ENCODE measurements at regions not wholly inside any gene's neighbourhood (a gene's known extent, or its start where the extent isn't known, plus 50 kb on each side); places are given as distances from the start of the nearest gene placed in this dataset.

GRCh38 chr1:163796394-163796821, 474.7 kb downstream of the NUF2 start:
- intact Hi-C loops (cut with DNase I): no loop called here
- peaks cover 0 to 10% (median 0%) of the 10 kb centered on the region in 12 donors for H3K9me3 ChIP-seq
- no peak overlapping the region for H3K4me3 ChIP-seq
- no peaks in the 10 kb centered on the region for H3K27me3 ChIP-seq
- H3K36me3 ChIP-seq: no peaks in the 10 kb centered on the region
- WGBS, 4 donors: 37 to 76% (median 55%) methylated on average over 2 of the region's 2 CpGs
- no peak overlapping the region for H3K27ac ChIP-seq
- H3K4me1 ChIP-seq: no peaks in the 10 kb centered on the region
- TF ChIP-seq POLR2A (IDR thresholded peaks at IDR 0.05) (no peak), CTCF (IDR thresholded peaks at IDR 0.05) (no peak)
- ATAC-seq (peak in 1 of 4 donors; percentile 12), DNase-seq (no peak)

- intact Hi-C loops (cut with DNase I): no loop called here
- Histone ChIP-seq H3K27ac (no peak overlapping the region), H3K36me3 (no peaks in the 10 kb centered on the region), H3K4me3 (no peak overlapping the region), H3K9me3 (peaks cover 0 to under 1% (median 0%) of the 10 kb centered on the region in 12 donors), H3K27me3 (no peaks in the 10 kb centered on the region), H3K4me1 (no peaks in the 10 kb centered on the region)
- DNase-seq: no peak
- ATAC-seq: no peak
- TF ChIP-seq POLR2A (IDR thresholded peaks at IDR 0.05) (no peak), CTCF (IDR thresholded peaks at IDR 0.05) (no peak)
Measured at GRCh38 chr1:163797816-163798215, 476.1 kb downstream of the NUF2 start.

- no peak overlapping the region for H3K4me3 ChIP-seq
- H3K4me1 ChIP-seq: no peaks in the 10 kb centered on the region
- H3K36me3 ChIP-seq: no peaks in the 10 kb centered on the region
- ATAC-seq (no peak), DNase-seq (no peak)
- H3K27me3 ChIP-seq: no peaks in the 10 kb centered on the region
- WGBS, 4 donors: 85 to 89% (median 87%) methylated on average over 6 of the region's 6 CpGs
- TF ChIP-seq CTCF (IDR thresholded peaks at IDR 0.05): no peak
- no peak for TF ChIP-seq POLR2A (IDR thresholded peaks at IDR 0.05)
- intact Hi-C loops (cut with DNase I): no loop called here
- H3K27ac ChIP-seq: no peak overlapping the region
- H3K9me3 ChIP-seq: no peaks in the 10 kb centered on the region
Measured at GRCh38 chr1:163799190-163799805, 477.5 kb downstream of the NUF2 start.

- intact Hi-C loops (cut with DNase I): loop anchor here in 1 of 10 donors (10.0 kb wide), 1 partner anchor 243 kb away; no protein-coding TSS in a partner anchor
- Histone ChIP-seq H3K36me3 (no peaks in the 10 kb centered on the region), H3K27me3 (no peaks in the 10 kb centered on the region), H3K4me1 (no peaks in the 10 kb centered on the region), H3K9me3 (no peaks in the 10 kb centered on the region), H3K27ac (no peak overlapping the region), H3K4me3 (no peak overlapping the region)
- TF ChIP-seq CTCF (IDR thresholded peaks at IDR 0.05) (no peak), POLR2A (IDR thresholded peaks at IDR 0.05) (no peak)
- 66 to 79% (median 72%) methylated on average over 3 of the region's 3 CpGs for WGBS, 4 donors
- ATAC-seq (no peak), DNase-seq (no peak)
Measured at GRCh38 chr1:163807331-163808049, 485.7 kb downstream of the NUF2 start.

All from heart left ventricle (tissue), 16 donors.